OCI-LY7 (cell line): ENCODE measurements at regions not wholly inside any gene's neighbourhood (a gene's known extent, or its start where the extent isn't known, plus 50 kb on each side); places are given as distances from the start of the nearest gene placed in this dataset.

Source experiments
- CTCF ChIP-seq: fragments of 200-600 bp; sonication (generic); conservative IDR thresholded peaks from 2 replicates; pipeline ENCODE4 v1.5.1; 2014; ENCODE audit warnings: mild to moderate bottlenecking, antibody characterized with exemption, low read length, moderate library complexity, mixed read lengths
- EZH2phosphoT487 ChIP-seq: fragments of 200-600 bp; sonication (generic); IDR thresholded peaks from 2 replicates; pipeline ENCODE4 v1.6.1; 2018; ENCODE audit warnings: low read depth, borderline replicate concordance, mild to moderate bottlenecking, mixed run types, antibody characterized with exemption, low read length, moderate library complexity, mixed read lengths

GRCh38 chr12:114821570-114821969 is 137.6 kb upstream of the TBX3 start:
- TF ChIP-seq CTCF, result no peak
- TF ChIP-seq EZH2phosphoT487, result no peak
